CD4-positive, alpha-beta T cell (primary cell): ENCODE measurements at regions not wholly inside any gene's neighbourhood (a gene's known extent, or its start where the extent isn't known, plus 50 kb on each side); places are given as distances from the start of the nearest gene placed in this dataset.

ENCODE experiments used
- ATAC-seq: fragments of 200-7000 bp; cut with Tn5 transposase; one replicate; pipeline ENCODE4 v1.10.0; 2022; ENCODE audit warnings: mild to moderate bottlenecking; ENCODE audit not compliant: poor library complexity
- CTCF ChIA-PET: fragments of 350-600 bp; sonication (Branson Sonifier 250); formaldehyde crosslinking; loops from one replicate; lab custom pipeline; 2021; ENCODE audit warnings: antibody characterized with exemption, inconsistent platforms; lab: Charles Lee
- POLR2A ChIA-PET: fragments of 350-600 bp; sonication (Branson Sonifier 250); formaldehyde crosslinking; loops from one replicate; lab custom pipeline; 2021; ENCODE audit warnings: antibody characterized with exemption, inconsistent platforms; lab: Charles Lee
- DNase-seq, 14 experiments: peaks; one replicate each; pipeline ENCODE4 v3.0.0-alpha.2; 2013 to 2020; ENCODE audit warnings: mixed read lengths in 2 of 14
- H3K27ac ChIP-seq, 2 donors: one replicate each; pipeline versions ENCODE4 v1.5.1 to v1.7.0; 2013; ENCODE audit warnings: low read length in 2 of 2, low read depth in 1 of 2, mild to moderate bottlenecking in 1 of 2
- H3K27me3 ChIP-seq, 2 experiments: 1 replicate in 1 of 2; 2 replicates in 1 of 2; pipeline versions ENCODE4 v1.6.1 to v1.7.0; 2013; ENCODE audit warnings: low read length in 2 of 2, control low read depth in 1 of 2, mild to moderate bottlenecking in 1 of 2, moderate library complexity in 1 of 2; ENCODE audit not compliant: insufficient read depth in 2 of 2, control insufficient read depth in 1 of 2
- H3K36me3 ChIP-seq: one replicate; pipeline ENCODE4 v1.6.1; 2013; ENCODE audit warnings: low read length, control low read depth; ENCODE audit not compliant: insufficient read depth
- H3K4me1 ChIP-seq: one replicate; pipeline ENCODE4 v1.6.1; 2013; ENCODE audit warnings: low read length, control low read depth; ENCODE audit not compliant: insufficient read depth
- H3K4me3 ChIP-seq: one replicate; pipeline ENCODE4 v1.5.1; 2013; ENCODE audit warnings: mild to moderate bottlenecking, low read length, moderate library complexity
- H3K9me3 ChIP-seq, 2 experiments: 1 replicate in 1 of 2; 2 replicates in 1 of 2; pipeline versions ENCODE4 v1.6.1 to v1.7.0; 2013; ENCODE audit warnings: low read length in 2 of 2, mild to moderate bottlenecking in 2 of 2, control low read depth in 1 of 2, moderate library complexity in 1 of 2; ENCODE audit not compliant: control insufficient read depth in 1 of 2, insufficient read depth in 1 of 2
- H3K27ac Mint-ChIP-seq: one replicate; pipeline ENCODE4 v1.8.0; 2020; ENCODE audit warnings: mixed read lengths
- H3K27me3 Mint-ChIP-seq: one replicate; pipeline ENCODE4 v1.8.0; 2021; ENCODE audit warnings: mixed read lengths
- H3K36me3 Mint-ChIP-seq: one replicate; pipeline ENCODE4 v1.8.0; 2021; ENCODE audit warnings: low read depth, mixed read lengths
- H3K4me1 Mint-ChIP-seq: one replicate; pipeline ENCODE4 v1.8.0; 2021; ENCODE audit warnings: low read depth, mixed read lengths
- H3K4me3 Mint-ChIP-seq: one replicate; pipeline ENCODE4 v1.8.0; 2020; ENCODE audit warnings: mild to moderate bottlenecking, mixed read lengths
- H3K9me3 Mint-ChIP-seq: one replicate; pipeline ENCODE4 v1.8.0; 2020; ENCODE audit warnings: mixed read lengths
- intact Hi-C, 2 experiments: fragments of 100-400 bp; cut with DNase I in 1 of 2; cut with micrococcal nuclease in 1 of 2; formaldehyde crosslinking; loops; one replicate each; pipeline versions ENCODE4 v1.15.1 to v1.9.0; 2023 to 2025; cut with DNase I, micrococcal nuclease
- TF ChIP-seq, protein P1 (sequence below): fragments of 200-600 bp; IDR thresholded peaks from one replicate; pipeline ENCODE4 v1.8.0; 2022; ENCODE audit warnings: antibody characterized with exemption, mild to moderate bottlenecking

DNA sequence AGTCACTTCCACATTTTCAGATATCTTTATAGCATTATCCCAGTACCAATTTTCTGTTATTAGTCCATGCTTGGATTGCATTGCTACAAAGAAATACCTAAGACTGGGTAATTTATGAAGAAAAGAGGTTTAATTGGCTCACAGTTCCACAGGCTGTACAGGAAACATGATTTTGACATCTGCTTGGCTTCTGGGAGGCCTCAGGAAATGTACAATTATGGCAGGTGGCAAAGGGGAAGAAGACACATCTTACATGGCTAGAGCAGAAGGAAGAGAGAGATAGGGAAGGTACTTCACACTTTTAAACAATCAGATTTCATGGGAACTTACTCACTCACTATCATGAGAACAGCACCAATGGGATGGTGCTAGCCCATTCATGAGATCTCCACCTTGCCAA is 172.3 kb upstream of the GPR149 start:
- CTCF ChIA-PET: no interaction called here
- no peak overlapping the region for H3K27ac Mint-ChIP-seq
- H3K36me3 ChIP-seq: no peaks in the 10 kb centered on the region

DNA sequence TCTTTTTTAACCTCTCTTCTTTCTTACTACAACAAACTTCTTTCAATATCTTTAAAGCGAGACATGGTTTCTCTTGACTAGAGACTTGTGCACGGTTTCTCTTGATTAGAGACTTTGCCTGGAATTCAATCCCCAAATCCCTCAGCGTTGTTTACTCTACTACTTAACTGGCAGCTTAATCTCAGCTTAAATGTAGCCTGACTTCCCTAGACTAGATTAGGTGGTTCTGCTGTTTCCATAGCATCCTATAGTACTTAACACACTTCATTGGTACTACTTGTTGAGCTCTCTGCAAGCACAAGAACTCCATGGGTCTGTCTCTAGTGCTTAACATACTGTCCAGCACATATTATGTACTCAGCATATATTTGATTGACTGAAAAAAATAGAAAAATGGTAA is 168.2 kb upstream of the GPR149 start:
- TF ChIP-seq, protein P1, sequence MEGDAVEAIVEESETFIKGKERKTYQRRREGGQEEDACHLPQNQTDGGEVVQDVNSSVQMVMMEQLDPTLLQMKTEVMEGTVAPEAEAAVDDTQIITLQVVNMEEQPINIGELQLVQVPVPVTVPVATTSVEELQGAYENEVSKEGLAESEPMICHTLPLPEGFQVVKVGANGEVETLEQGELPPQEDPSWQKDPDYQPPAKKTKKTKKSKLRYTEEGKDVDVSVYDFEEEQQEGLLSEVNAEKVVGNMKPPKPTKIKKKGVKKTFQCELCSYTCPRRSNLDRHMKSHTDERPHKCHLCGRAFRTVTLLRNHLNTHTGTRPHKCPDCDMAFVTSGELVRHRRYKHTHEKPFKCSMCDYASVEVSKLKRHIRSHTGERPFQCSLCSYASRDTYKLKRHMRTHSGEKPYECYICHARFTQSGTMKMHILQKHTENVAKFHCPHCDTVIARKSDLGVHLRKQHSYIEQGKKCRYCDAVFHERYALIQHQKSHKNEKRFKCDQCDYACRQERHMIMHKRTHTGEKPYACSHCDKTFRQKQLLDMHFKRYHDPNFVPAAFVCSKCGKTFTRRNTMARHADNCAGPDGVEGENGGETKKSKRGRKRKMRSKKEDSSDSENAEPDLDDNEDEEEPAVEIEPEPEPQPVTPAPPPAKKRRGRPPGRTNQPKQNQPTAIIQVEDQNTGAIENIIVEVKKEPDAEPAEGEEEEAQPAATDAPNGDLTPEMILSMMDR: no peak
- H3K36me3 ChIP-seq: no peaks in the 10 kb centered on the region
- H3K4me3 ChIP-seq: no peak overlapping the region
- no peaks in the 10 kb centered on the region for H3K4me1 Mint-ChIP-seq
- H3K9me3 ChIP-seq: no peaks in the 10 kb centered on the region
- ATAC-seq (no peak), DNase-seq (no peak)
- H3K27me3 ChIP-seq: no peaks in the 10 kb centered on the region
- ChIA-PET POLR2A (no interaction called here), CTCF (no interaction called here)
- H3K4me3 Mint-ChIP-seq: no peak overlapping the region
- H3K27ac ChIP-seq: no peak overlapping the region
- no peaks in the 10 kb centered on the region for H3K36me3 Mint-ChIP-seq
- H3K27ac Mint-ChIP-seq: no peak overlapping the region
- peaks cover 7% of the 10 kb centered on the region for H3K9me3 Mint-ChIP-seq
- H3K27me3 Mint-ChIP-seq: no peaks in the 10 kb centered on the region
- intact Hi-C loops: no loop called here
- H3K4me1 ChIP-seq: no peaks in the 10 kb centered on the region

More for the DNA sequence above, 172.3 kb upstream of the GPR149 start:
- H3K36me3 Mint-ChIP-seq: no peaks in the 10 kb centered on the region
- no peak overlapping the region for H3K27ac ChIP-seq
- no peaks in the 10 kb centered on the region for H3K27me3 Mint-ChIP-seq
- no peaks in the 10 kb centered on the region for H3K4me1 ChIP-seq
- H3K4me1 Mint-ChIP-seq: no peaks in the 10 kb centered on the region
- no peaks in the 10 kb centered on the region for H3K9me3 ChIP-seq
- H3K4me3 Mint-ChIP-seq: no peak overlapping the region
- H3K4me3 ChIP-seq: no peak overlapping the region
- peaks cover 7% of the 10 kb centered on the region for H3K9me3 Mint-ChIP-seq
- intact Hi-C loops: no loop called here
- H3K27me3 ChIP-seq: no peaks in the 10 kb centered on the region
- ATAC-seq (no peak), DNase-seq (no peak)
- TF ChIP-seq, protein P1: no peak
- POLR2A ChIA-PET: no interaction called here

DNA sequence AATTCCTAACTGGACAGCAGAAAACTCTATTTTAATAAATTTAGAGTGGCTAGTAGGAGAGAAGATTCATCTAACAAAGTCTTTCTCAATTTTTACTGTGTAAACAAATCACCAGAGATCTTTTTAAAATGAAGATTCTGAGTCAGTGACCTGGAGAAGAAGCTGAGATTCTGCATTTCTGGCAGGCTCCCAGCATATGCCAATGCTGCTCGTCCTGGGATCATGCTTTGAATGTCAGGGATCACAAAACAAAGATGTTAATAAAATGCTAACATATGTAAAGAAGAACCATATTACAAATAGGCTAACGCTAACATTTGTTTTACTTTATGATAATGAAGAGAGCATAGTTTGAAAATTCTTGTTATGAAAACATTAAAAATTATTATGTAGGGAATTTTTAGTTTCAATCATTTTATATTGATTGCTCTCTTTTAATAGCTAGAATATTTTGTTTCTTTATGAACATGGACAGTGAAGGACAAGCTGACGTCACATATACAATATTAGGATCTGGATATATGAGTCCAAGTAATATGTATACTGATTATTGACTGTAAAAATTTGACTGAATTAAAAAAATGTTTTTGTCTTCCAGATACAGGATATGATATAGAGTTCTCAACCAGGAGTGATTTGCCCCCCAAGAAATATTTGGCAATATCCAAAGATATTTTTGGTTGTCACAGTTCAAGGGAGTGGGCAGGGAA is 160.8 kb upstream of the GPR149 start:
- no peaks in the 10 kb centered on the region for H3K4me1 Mint-ChIP-seq
- CTCF ChIA-PET: no interaction called here
- H3K9me3 Mint-ChIP-seq: no peaks in the 10 kb centered on the region
- ATAC-seq (no peak), DNase-seq (no peak)
- Histone ChIP-seq H3K27ac (no peak overlapping the region), H3K4me3 (no peak overlapping the region), H3K27me3 (no peaks in the 10 kb centered on the region), H3K36me3 (no peaks in the 10 kb centered on the region), H3K9me3 (no peaks in the 10 kb centered on the region), H3K4me1 (no peaks in the 10 kb centered on the region)
- H3K27ac Mint-ChIP-seq: no peak overlapping the region
- POLR2A ChIA-PET: no interaction called here
- H3K27me3 Mint-ChIP-seq: no peaks in the 10 kb centered on the region
- intact Hi-C loops: no loop called here
- H3K36me3 Mint-ChIP-seq: no peaks in the 10 kb centered on the region
- TF ChIP-seq, protein P1: no peak
- no peak overlapping the region for H3K4me3 Mint-ChIP-seq
